GM23338 (cell line): ENCODE measurements at regions not wholly inside any gene's neighbourhood (a gene's known extent, or its start where the extent isn't known, plus 50 kb on each side); places are given as distances from the start of the nearest gene placed in this dataset.

ENCODE experiments used
- ATAC-seq: fragments of 200-7000 bp; cut with Tn5 transposase; 3 replicates; pipeline ENCODE4 v1.9.1; 2020
- DNase-seq: peaks from one replicate; pipeline ENCODE4 v3.0.0-alpha.2; 2015; ENCODE audit warnings: low spot score
- H2AFZ ChIP-seq: fragments of 200-600 bp; sonication (generic); 2 replicates; pipeline ENCODE4 v1.8.0; 2016; ENCODE audit warnings: antibody characterized with exemption, mild to moderate bottlenecking, moderate library complexity
- H3F3A ChIP-seq: fragments of 200-600 bp; sonication (generic); replicated peaks from 2 replicates; pipeline ENCODE4 v1.8.0; 2017; ENCODE audit warnings: antibody characterized with exemption, mixed run types, low read depth
- H3K27ac ChIP-seq: fragments of 200-600 bp; sonication (generic); 2 replicates; pipeline ENCODE4 v1.6.1; 2016; ENCODE audit warnings: low read depth
- H3K27me3 ChIP-seq: fragments of 200-600 bp; sonication (generic); 2 replicates; pipeline ENCODE4 v1.8.0; 2016; ENCODE audit warnings: mild to moderate bottlenecking, mixed run types, moderate library complexity; ENCODE audit not compliant: insufficient read depth
- H3K36me3 ChIP-seq: fragments of 200-600 bp; sonication (generic); 2 replicates; pipeline ENCODE4 v1.8.0; 2016; ENCODE audit warnings: mild to moderate bottlenecking; ENCODE audit not compliant: insufficient read depth
- H3K4me1 ChIP-seq: fragments of 200-600 bp; sonication (generic); 2 replicates; pipeline ENCODE4 v1.8.0; 2016; ENCODE audit warnings: mild to moderate bottlenecking, moderate library complexity; ENCODE audit not compliant: insufficient read depth
- H3K4me2 ChIP-seq: fragments of 200-600 bp; sonication (generic); 2 replicates; pipeline ENCODE4 v1.7.1; 2017; ENCODE audit warnings: mixed run types
- H3K4me3 ChIP-seq: fragments of 200-600 bp; sonication (generic); 2 replicates; pipeline ENCODE4 v1.6.1; 2016; ENCODE audit warnings: mixed run types
- H3K79me2 ChIP-seq: fragments of 200-600 bp; sonication (generic); replicated peaks from 2 replicates; pipeline ENCODE4 v1.8.0; 2017; ENCODE audit warnings: mild to moderate bottlenecking; ENCODE audit not compliant: insufficient read depth
- H3K9me2 ChIP-seq: fragments of 200-600 bp; sonication (generic); 2 replicates; pipeline ENCODE4 v1.8.0; 2017; ENCODE audit not compliant: insufficient read depth
- H4K20me1 ChIP-seq: fragments of 200-600 bp; sonication (generic); replicated peaks from 2 replicates; pipeline ENCODE4 v1.8.0; 2017; ENCODE audit warnings: mild to moderate bottlenecking; ENCODE audit not compliant: insufficient read depth
- H3K27ac Mint-ChIP-seq: 2 replicates; pipeline ENCODE4 v1.8.0; 2020; ENCODE audit warnings: inconsistent platforms, mild to moderate bottlenecking, moderate library complexity, mixed read lengths
- H3K27me3 Mint-ChIP-seq: 3 replicates; pipeline ENCODE4 v1.8.0; 2022; ENCODE audit warnings: low read depth, mild to moderate bottlenecking, moderate library complexity, mixed read lengths, inconsistent platforms; ENCODE audit not compliant: insufficient read depth, poor library complexity
- H3K36me3 Mint-ChIP-seq: 3 replicates; pipeline ENCODE4 v1.8.0; 2021; ENCODE audit warnings: low read depth, mild to moderate bottlenecking, inconsistent platforms, moderate library complexity, mixed read lengths
- H3K4me1 Mint-ChIP-seq: 3 replicates; pipeline ENCODE4 v1.8.0; 2020; ENCODE audit warnings: mild to moderate bottlenecking, inconsistent platforms, mixed read lengths
- H3K4me3 Mint-ChIP-seq: 3 replicates; pipeline ENCODE4 v1.8.0; 2021; ENCODE audit warnings: moderate library complexity, mild to moderate bottlenecking, inconsistent platforms, mixed read lengths
- H3K9me3 Mint-ChIP-seq: 3 replicates; pipeline ENCODE4 v1.8.0; 2020; ENCODE audit warnings: moderate library complexity, mild to moderate bottlenecking, inconsistent platforms, mixed read lengths
- EZH2 ChIP-seq: fragments of 200-600 bp; sonication (generic); IDR thresholded peaks from one replicate; pipeline ENCODE4 v1.8.0; 2017; ENCODE audit warnings: antibody characterized with exemption, mild to moderate bottlenecking, low read depth; ENCODE audit not compliant: unreplicated experiment
- EZH2phosphoT487 ChIP-seq: fragments of 200-600 bp; sonication (generic); IDR thresholded peaks from one replicate; pipeline ENCODE4 v1.8.1; 2018; ENCODE audit warnings: antibody characterized with exemption; ENCODE audit not compliant: unreplicated experiment
- JUNB ChIP-seq: IDR thresholded peaks from one replicate; pipeline ENCODE4 v1.6.1; 2016; ENCODE audit warnings: antibody characterized with exemption; ENCODE audit not compliant: unreplicated experiment
- NANOG ChIP-seq: IDR thresholded peaks from 2 replicates; pipeline ENCODE4 v1.6.1; 2016; ENCODE audit warnings: antibody characterized with exemption, borderline replicate concordance
- POLR2AphosphoS5 ChIP-seq: IDR thresholded peaks from 2 replicates; pipeline ENCODE4 v1.6.1; 2016; ENCODE audit warnings: antibody characterized with exemption, low read depth
- REST ChIP-seq: IDR thresholded peaks from one replicate; pipeline ENCODE4 v1.6.1; 2018; ENCODE audit warnings: antibody characterized with exemption; ENCODE audit not compliant: unreplicated experiment
- STAT1 ChIP-seq: IDR thresholded peaks from one replicate; pipeline ENCODE4 v1.6.1; 2016; ENCODE audit warnings: antibody characterized with exemption; ENCODE audit not compliant: unreplicated experiment
- ZNF114 ChIP-seq: fragments of 250-450 bp; sonication (Bioruptor Pico); IDR thresholded peaks from 2 replicates; pipeline ENCODE4 v1.5.0; 2020; ENCODE audit warnings: mild to moderate bottlenecking, moderate library complexity
- ZNF331 ChIP-seq: fragments of 250-450 bp; sonication (Bioruptor Pico); IDR thresholded peaks from 2 replicates; pipeline ENCODE4 v1.5.0; 2020; ENCODE audit warnings: low read depth, mild to moderate bottlenecking, moderate library complexity
- TF ChIP-seq, protein P1 (sequence below), 2 experiments: fragments of 200-600 bp in 1 of 2; sonication (generic) in 1 of 2; conservative IDR thresholded peaks; 2 replicates each; pipeline versions ENCODE4 v1.5.1 to v1.6.1; 2016 to 2017; ENCODE audit warnings: antibody characterized with exemption in 2 of 2, low read depth in 2 of 2, mild to moderate bottlenecking in 2 of 2, moderate library complexity in 1 of 2
- TF ChIP-seq, protein P2 (sequence below): IDR thresholded peaks from 2 replicates; pipeline ENCODE4 v1.6.1; 2016; ENCODE audit warnings: antibody characterized with exemption

GRCh38 chr12:58247633-58248032 is 306.3 kb downstream of the ATP23 start:
- Histone ChIP-seq H3K4me3 (no peak overlapping the region), H3F3A (no peaks in the 10 kb centered on the region), H4K20me1 (no peaks in the 10 kb centered on the region), H3K9me2 (peaks cover 4% of the 10 kb centered on the region; the same call in 1 of the 2 replicates), H3K79me2 (no peaks in the 10 kb centered on the region), H3K4me1 (peaks cover 4% of the 10 kb centered on the region; the same call in 1 of the 2 replicates), H3K4me2 (no peak overlapping the region), H2AFZ (no peak overlapping the region), H3K36me3 (no peaks in the 10 kb centered on the region), H3K27me3 (no peaks in the 10 kb centered on the region), H3K27ac (no peak overlapping the region)
- peaks cover 1% of the 10 kb centered on the region for H3K27me3 Mint-ChIP-seq
- H3K4me3 Mint-ChIP-seq = no peak overlapping the region
- H3K27ac Mint-ChIP-seq = no peak overlapping the region
- H3K9me3 Mint-ChIP-seq = no peaks in the 10 kb centered on the region
- DNase-seq (peak; percentile 39), ATAC-seq (peak; percentile 48)
- TF ChIP-seq, protein P1, sequence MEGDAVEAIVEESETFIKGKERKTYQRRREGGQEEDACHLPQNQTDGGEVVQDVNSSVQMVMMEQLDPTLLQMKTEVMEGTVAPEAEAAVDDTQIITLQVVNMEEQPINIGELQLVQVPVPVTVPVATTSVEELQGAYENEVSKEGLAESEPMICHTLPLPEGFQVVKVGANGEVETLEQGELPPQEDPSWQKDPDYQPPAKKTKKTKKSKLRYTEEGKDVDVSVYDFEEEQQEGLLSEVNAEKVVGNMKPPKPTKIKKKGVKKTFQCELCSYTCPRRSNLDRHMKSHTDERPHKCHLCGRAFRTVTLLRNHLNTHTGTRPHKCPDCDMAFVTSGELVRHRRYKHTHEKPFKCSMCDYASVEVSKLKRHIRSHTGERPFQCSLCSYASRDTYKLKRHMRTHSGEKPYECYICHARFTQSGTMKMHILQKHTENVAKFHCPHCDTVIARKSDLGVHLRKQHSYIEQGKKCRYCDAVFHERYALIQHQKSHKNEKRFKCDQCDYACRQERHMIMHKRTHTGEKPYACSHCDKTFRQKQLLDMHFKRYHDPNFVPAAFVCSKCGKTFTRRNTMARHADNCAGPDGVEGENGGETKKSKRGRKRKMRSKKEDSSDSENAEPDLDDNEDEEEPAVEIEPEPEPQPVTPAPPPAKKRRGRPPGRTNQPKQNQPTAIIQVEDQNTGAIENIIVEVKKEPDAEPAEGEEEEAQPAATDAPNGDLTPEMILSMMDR (conservative IDR thresholded peaks at IDR 0.05; ENCODE audit: low read depth in 2 of 2) = peak; percentile 40 to 61
- TF ChIP-seq, protein P2, sequence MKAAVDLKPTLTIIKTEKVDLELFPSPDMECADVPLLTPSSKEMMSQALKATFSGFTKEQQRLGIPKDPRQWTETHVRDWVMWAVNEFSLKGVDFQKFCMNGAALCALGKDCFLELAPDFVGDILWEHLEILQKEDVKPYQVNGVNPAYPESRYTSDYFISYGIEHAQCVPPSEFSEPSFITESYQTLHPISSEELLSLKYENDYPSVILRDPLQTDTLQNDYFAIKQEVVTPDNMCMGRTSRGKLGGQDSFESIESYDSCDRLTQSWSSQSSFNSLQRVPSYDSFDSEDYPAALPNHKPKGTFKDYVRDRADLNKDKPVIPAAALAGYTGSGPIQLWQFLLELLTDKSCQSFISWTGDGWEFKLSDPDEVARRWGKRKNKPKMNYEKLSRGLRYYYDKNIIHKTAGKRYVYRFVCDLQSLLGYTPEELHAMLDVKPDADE = no peak
- TF ChIP-seq ZNF331 (no peak), JUNB (no peak), POLR2AphosphoS5 (no peak), REST (no peak), NANOG (no peak)
- no peaks in the 10 kb centered on the region for H3K36me3 Mint-ChIP-seq
- peaks cover 10% of the 10 kb centered on the region; the same call in 2 of the 3 replicates for H3K4me1 Mint-ChIP-seq

DNA sequence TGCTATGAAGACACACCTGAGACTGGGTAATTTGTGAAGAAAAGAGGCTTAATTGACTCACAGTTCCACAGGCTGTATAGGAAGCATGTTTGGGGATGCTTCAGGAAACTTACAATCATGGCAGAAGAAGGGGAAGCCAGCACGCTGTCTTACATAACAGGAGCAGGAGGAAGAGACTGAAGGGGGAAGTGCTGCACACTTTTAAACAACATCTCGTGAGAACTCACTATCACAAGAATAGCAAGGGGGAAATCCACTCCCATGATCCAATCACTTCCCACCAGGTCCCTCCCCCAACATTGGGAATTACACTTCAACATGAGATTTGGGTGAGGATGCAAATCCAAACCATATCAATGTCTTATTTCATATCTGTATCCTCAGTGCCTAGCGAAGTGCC is 307.2 kb downstream of the ATP23 start:
- H3K4me1 Mint-ChIP-seq = peaks cover under 1% of the 10 kb centered on the region; the same call in 1 of the 3 replicates
- H4K20me1 ChIP-seq = no peaks in the 10 kb centered on the region
- no peaks in the 10 kb centered on the region for H3K27me3 Mint-ChIP-seq
- no peak overlapping the region for H3K27ac Mint-ChIP-seq
- H3K4me3 Mint-ChIP-seq = no peak overlapping the region
- ATAC-seq = no peak
- no peak overlapping the region for H3K4me3 ChIP-seq
- no peaks in the 10 kb centered on the region for H3K9me3 Mint-ChIP-seq
- H3K36me3 Mint-ChIP-seq = no peaks in the 10 kb centered on the region
- H3K27ac ChIP-seq = no peak overlapping the region
- no peak for DNase-seq
- peaks cover 4% of the 10 kb centered on the region; the same call in 1 of the 2 replicates for H3K9me2 ChIP-seq
- no peaks in the 10 kb centered on the region for H3K4me1 ChIP-seq
- H3K79me2 ChIP-seq = no peaks in the 10 kb centered on the region
- H3K4me2 ChIP-seq = no peak overlapping the region
- H3K27me3 ChIP-seq = no peaks in the 10 kb centered on the region
- H3F3A ChIP-seq = no peaks in the 10 kb centered on the region
- no peaks in the 10 kb centered on the region for H3K36me3 ChIP-seq
- no peak overlapping the region for H2AFZ ChIP-seq
- TF ChIP-seq JUNB (no peak), ZNF331 (no peak), EZH2 (no peak), EZH2phosphoT487 (no peak), REST (no peak), ZNF114 (CRISPR knock-in tag) (no peak), NANOG (no peak), STAT1 (no peak)
- TF ChIP-seq, protein P1 (conservative IDR thresholded peaks at IDR 0.05; ENCODE audit: low read depth in 2 of 2) = no peak
